ENCODE measurements at regions not wholly inside any gene's neighbourhood (a gene's known extent, or its start where the extent isn't known, plus 50 kb on each side); places are given as distances from the start of the nearest gene placed in this dataset.

DNA sequence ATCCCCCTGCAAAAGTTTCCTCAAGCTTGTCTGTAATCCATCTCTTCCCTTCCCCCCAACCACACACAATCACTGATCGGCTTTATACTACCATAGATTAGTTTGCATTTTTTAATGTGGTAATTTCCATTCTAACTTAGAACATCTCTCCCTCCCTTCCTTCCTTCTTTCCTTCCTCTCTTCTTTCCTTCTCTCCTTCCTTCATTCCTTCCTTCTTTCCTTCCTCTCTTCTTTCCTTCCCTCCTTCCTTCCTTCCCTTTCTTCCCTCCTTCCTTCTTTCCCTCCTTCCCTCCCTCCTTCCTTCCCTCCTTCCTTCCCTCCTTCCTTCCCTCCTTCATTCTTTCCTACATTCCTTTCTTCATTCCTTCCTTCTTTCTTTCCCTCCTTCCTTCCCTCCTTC is 166.2 kb upstream of the MSX2 start:
- TF ChIP-seq POLR2A (IDR thresholded peaks at IDR 0.05) (no peak), CTCF (IDR thresholded peaks at IDR 0.05 in 8 of 11, conservative IDR thresholded peaks at IDR 0.05 in 3 of 11) (no peak), POLR2AphosphoS5 (IDR thresholded peaks at IDR 0.05) (no peak)
